Dermis blood vessel endothelial cell (primary cell): ENCODE measurements at regions not wholly inside any gene's neighbourhood (a gene's known extent, or its start where the extent isn't known, plus 50 kb on each side); places are given as distances from the start of the nearest gene placed in this dataset.

Experiments used
- DNase-seq: peaks from one replicate; pipeline ENCODE4 v3.0.0; 2010

DNA sequence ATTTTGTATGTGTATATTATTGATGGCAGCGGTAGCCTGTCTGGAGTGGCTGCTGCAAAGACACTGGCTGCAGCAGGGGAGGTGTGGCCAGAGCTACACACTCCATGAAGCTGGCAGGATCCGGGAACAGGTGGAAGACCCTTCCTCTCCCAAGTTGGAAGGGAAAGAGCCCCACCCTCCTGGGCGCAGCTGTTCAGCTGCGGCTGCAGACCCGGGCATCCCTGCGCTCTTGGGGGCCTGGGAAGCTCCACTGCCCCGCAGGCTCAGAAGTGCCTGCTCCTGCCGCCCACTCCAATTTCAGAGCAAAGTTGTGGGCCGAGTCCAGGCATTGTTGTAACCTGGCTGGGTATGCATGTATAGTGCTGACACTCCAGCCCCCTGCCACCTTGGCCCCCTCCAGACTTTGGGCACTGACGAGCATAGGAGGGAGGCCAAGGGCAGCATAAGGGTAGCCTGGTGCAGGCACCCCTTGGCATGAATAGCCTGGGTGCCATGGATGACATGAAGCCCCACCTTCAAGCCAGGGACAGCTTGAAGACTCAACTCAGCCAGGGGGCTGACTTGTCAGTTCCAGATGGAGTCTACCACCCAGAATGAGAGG is 90.7 kb upstream of the TMEM168 start:
- no peak for DNase-seq

DNA sequence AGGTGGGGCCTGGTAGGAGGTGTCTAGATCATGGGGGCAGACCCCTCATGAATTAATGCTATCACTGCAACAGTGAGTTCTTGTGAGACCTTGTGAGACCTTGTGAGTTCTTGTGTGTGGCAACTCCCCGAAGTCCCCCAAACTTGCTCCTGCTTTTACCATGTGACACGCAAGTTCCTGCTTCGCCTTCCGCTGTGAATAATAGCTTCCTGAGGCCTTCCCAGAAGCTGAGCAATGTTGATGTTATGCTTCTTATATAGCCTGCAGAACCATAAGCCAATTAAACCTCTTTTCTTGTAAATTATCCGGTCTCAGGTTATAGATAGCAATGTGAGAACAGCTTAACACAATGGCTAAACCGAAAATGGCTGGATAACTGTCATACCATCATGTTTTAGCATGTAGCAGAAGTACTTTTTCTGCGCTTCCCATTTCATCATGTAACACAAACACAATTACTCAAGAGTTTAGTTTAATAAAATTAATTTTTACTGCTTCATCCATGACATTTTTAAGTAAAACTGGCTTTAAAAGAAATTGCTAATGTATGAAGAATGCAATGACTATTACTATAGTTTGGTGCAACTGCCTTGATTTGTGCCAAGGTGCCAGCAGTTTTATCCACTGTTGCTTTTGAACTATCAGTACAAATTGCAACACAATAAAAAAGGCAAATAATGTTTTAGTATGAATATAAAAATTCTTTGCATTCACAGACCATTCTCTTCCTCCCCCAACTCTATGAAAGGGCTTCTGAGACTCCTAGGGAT is 87.7 kb upstream of the TMEM168 start:
- peak; percentile 67 for DNase-seq

DNA sequence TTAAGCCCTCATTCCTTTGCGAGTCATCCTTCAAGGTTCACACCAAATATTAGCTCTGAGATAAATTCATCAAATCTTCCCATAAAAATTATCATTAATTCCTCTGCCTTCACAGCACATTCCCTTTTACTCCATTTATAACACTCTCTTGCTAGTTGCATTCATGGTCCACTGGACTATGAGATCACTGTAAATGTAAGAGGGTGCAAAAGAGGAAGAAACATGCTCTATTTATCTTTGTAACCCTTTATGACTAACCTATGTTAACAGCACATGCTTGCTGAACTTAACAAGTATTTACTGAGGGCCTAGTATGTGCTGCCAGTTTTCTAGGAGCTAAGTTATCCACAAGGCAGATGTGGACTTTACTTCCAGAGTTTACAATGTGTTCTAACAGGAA is 86.7 kb upstream of the TMEM168 start:
- DNase-seq: no peak

DNA sequence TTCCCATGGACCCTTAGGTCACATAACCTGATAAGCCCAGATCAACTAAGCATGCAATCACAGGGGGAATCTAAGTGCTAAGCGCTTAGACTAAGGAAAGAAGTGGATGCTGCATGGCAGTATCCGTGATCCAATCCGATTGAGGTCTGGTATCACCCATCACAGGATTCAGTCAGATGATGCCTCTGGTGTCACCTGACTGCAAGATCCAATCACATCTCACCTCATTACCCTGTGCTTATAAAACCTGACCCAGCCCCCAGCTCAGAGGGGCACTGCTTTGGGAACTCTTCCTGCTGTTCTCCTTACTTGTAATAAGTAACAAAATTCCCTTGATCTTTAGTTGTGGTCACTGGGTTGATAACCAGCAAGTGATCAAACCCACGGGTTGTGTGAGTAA is 84.7 kb upstream of the TMEM168 start:
- DNase-seq: no peak

DNA sequence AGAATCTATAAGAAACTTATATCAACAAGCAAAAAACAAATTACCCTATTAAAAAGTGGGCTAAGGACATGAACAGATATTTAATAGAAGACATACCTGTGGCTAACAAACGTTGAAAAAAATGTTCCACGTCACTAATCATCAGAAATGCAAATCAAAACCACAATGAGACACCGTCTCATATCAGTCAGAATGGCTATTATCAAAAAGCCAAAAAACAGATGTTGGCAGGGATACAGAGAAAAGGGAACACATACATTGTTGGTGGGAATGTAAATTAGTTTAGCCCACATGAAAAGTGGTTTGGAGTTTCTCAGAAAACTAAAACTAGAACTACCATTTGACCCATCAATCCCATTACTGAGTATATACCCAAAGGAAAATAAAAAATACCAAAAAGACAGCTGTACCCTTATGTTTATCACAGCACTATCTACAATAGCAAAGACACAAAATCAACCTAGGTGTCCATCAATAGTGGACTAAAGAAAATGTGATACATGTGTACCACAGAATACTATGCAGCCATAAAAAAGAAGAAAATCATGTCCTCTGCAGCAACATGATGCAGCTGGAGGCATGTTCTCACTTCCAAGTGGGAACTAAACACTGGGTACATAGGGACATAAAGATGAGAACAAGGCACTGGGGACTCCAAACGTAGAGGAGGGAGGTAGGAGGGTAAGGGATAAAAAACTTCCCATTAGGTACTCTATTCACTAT is 83.8 kb upstream of the TMEM168 start:
- DNase-seq: no peak

DNA sequence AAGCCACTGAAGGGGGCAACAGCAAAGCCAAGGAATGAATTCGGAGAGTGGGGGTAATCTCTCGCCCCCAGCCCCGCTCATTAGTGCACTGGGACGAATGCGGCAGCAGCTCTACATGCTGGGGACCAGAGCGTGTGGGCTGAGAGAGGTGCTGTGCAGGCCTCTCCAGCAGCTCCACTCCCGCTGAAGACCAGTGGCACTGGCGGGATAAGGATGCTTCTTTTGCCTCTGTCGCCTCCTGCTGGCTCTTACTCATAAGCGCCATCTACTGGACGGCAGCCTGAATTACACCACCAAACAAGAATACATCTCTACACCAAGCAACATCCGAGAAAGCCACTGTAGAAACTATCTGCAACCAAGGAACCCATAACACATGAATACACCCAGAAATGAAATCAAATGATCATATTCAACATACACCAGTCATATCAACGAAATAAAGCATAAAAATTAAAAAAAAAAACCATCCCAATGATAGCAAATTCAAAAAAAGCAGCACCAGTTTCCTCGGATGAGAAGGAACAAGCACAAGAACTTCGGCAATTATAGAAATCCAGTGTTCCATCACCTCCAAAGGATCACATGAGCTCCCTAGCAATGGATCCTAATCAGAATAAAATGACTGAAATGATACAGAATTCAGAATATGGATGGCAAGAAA is 79.0 kb upstream of the TMEM168 start:
- peak; percentile 78 for DNase-seq

DNA sequence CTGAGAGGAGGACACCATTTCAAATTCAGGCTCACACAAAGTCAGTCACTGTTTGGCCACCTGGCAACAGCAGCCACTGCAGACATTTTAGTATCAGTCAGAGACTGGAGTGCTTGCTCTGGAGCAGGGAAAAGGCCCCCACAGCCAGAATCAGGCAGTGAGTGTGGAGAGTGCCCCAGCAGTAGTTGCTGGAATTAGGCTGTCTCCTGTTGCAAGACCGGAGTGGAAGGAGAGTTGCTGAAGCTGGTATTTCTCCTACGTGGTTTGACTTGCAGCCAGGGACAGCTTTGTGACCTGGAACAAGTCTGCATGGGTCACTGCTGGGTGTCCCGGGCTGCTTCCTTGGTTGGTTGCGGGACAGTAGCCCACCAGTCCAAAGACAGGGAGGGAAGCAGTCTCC is 78.4 kb upstream of the TMEM168 start:
- no peak for DNase-seq

DNA sequence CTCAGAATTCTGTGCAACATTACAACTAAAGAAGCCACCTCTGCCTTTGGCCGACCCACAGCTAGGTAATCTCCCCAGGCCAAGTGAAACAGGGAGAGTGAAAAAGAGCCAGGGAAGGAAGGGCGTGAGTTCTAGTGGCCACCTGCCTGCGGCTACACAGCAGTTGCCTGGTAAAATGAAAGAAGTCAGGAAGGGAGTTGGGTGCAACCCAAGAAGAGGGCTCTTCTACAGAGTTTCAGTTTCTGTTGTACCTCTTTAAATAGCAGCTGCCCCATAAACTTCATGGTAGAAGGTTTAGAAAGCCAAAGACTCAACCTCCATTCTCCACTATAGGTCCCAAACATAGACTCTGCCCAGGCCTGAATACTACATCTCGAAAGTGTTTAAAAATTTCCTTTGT is 76.2 kb upstream of the TMEM168 start:
- DNase-seq: no peak

DNA sequence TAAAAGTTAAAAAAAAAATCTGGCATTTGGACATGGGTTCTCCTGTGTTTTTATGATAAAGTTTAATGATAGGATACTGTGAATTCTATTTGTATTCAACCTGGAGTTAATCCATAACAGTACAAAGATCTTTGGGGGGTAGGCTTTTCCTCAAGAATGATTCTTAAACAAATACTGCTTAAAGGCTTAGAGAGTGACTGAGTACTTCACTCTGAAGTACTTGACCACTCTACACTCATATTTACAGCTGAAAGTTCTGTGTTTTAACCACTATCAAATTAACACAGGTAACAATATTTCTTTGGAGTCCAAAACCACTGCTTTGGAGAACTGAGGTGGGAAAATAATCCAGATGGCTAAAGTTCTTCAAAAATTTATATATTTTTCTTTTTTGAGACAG is 74.2 kb upstream of the TMEM168 start:
- DNase-seq: no peak

DNA sequence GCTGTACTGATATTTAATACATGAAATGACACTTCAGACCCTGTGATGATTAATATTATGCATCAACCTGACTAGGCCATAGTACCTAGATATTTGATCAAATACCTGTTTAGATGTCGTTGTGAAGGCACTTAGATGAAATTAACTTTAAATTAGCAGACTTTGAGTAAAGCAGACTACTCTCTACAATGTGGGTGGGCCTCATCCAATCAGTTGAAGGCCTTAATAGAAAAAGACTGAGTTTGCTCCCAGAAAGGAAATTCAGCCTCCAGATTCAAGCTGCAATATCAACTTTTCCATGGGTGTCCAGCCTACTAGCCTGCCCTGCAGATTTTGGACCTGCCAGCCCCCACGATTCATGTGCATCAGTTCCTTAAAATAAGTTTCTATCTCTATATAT is 68.6 kb upstream of the TMEM168 start:
- DNase-seq: no peak

DNA sequence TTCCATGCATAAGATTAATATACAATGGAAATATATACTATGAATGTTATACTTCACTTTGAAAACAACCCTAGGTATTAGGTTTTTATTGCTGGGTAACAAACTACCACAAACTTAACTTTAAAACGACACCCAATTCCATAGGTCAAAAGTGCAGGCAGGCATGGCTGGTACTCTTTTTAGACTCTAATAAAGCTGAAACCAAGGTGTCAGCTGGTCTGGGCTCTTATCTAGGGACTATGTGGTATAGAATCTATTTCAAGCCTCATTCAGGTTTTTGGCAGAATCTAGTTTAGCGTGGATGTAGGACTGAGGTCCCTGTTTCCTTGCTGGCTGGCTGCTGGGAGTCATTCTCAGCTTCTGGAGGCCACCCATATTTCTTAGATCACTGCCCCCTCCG is 65.0 kb upstream of the TMEM168 start:
- no peak for DNase-seq

DNA sequence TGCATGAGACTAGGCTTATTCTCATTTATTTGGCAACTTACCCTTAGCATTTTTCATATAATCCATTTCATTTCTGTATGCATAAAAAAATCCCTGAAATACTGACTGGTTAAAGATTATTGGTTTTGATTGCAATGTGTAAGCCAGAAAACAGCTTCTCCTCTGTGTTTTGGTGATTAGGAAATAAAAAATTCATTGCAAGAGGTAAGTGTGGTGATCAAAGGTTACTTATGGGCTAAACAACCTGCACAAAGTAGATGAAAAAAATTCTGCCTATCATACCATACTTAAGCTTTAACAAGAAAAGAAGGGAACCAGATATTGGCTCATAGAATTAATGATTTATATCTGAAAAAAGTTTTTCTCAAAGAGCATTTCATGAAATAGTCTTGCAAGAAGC is 64.0 kb upstream of the TMEM168 start:
- no peak for DNase-seq

DNA sequence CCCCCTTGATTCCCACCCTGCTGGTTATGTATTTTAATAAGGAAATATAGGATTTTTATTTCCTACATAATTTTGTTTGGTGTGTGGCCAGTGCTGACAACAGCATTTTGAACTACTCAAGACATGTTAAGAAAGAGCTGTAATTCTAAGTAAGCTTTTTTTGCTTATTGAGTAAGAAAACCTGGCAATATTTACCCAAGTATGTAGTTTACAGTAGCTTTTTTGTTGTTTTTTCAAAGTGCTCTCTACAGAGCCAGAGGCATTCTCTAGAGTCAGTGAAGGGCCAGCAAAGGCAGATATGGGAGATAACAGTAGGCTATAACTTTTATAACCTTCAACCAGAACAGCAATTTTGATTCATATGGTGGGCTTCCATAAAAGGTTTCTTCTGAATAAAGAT is 63.2 kb upstream of the TMEM168 start:
- DNase-seq: no peak

DNA sequence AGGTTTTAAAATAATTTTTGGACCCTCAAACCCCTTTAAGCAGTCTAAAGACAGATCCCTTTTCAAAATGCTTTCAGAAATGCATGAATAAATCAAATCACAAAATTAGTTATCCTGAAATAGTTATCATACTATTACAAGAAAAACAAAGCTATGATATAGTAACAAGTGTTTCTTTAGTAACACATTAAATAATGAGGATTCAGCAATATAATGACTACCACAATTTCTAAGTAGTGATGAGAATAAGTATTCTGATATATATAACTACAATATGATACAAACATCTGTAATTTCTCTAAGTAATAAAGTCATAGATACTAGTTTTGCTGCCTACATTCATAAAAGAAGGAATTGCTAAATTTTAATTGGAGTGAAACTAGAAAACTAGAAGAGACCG is 53.0 kb upstream of the TMEM168 start:
- no peak for DNase-seq
